IMR-90 (cell line): ENCODE measurements at regions not wholly inside any gene's neighbourhood (a gene's known extent, or its start where the extent isn't known, plus 50 kb on each side); places are given as distances from the start of the nearest gene placed in this dataset.
A peak's percentile ranks its signal among the peaks of the same experiment; 100 is the strongest.

Experiments used
- ATAC-seq: fragments of 200-7000 bp; cut with Tn5 transposase; 2 replicates; pipeline ENCODE4 v1.9.1; 2020; ENCODE audit warnings: low read depth, mild to moderate bottlenecking, moderate library complexity
- BruUV-seq: library from RNA; stranded (reverse); fragments of 400-500 nt; replicated peaks from 2 replicates; lab custom pipeline; 2021; lab: Mats Ljungman, UMichigan
- CTCF ChIA-PET: fragments of 300-600 bp; formaldehyde crosslinking; extraction: SDS; loops from one replicate; lab custom pipeline; 2021; ENCODE audit warnings: antibody characterized with exemption; lab: Yijun Ruan, JAX
- POLR2A ChIA-PET: fragments of 300-600 bp; sonication (Branson Sonifier 250); formaldehyde crosslinking; loops from one replicate; lab custom pipeline; 2022; ENCODE audit warnings: antibody characterized with exemption; ENCODE audit not compliant: unreplicated experiment; lab: Charles Lee
- DNase-seq: peaks from one replicate; pipeline ENCODE4 v3.0.0; 2013
- H2AFZ ChIP-seq: replicated peaks from 2 replicates; pipeline ENCODE3; 2013; ENCODE audit warnings: low read length, mild to moderate bottlenecking; ENCODE audit not compliant: poor library complexity
- H2AK5ac ChIP-seq: 2 replicates; pipeline ENCODE4 v1.6.1; 2013; ENCODE audit warnings: low read depth, low read length, inconsistent platforms
- H2AK9ac ChIP-seq: replicated peaks from 2 replicates; pipeline ENCODE3; 2013; ENCODE audit warnings: mild to moderate bottlenecking, low read depth, low read length, moderate library complexity; ENCODE audit not compliant: poor library complexity
- H2BK120ac ChIP-seq: 2 replicates; pipeline ENCODE4 v1.6.1; 2013; ENCODE audit warnings: low read depth, low read length, inconsistent platforms
- H2BK15ac ChIP-seq: 3 replicates; pipeline ENCODE4 v1.6.1; 2013; ENCODE audit warnings: low read depth, low read length, inconsistent platforms
- H2BK20ac ChIP-seq: 2 replicates; pipeline ENCODE4 v1.6.1; 2013; ENCODE audit warnings: low read depth, mild to moderate bottlenecking, inconsistent platforms, low read length, moderate library complexity
- H2BK5ac ChIP-seq: 2 replicates; pipeline ENCODE4 v1.6.1; 2013; ENCODE audit warnings: mild to moderate bottlenecking, low read depth, low read length, inconsistent platforms; ENCODE audit not compliant: poor library complexity, severe bottlenecking
- H3K14ac ChIP-seq: replicated peaks from 2 replicates; pipeline ENCODE4 v1.6.1; 2013; ENCODE audit warnings: low read depth, low read length, inconsistent platforms
- H3K18ac ChIP-seq: 2 replicates; pipeline ENCODE4 v1.6.1; 2013; ENCODE audit warnings: low read depth, low read length, control low read depth
- H3K23ac ChIP-seq: 2 replicates; pipeline ENCODE4 v1.6.1; 2013; ENCODE audit warnings: low read depth, low read length, inconsistent platforms
- H3K27ac ChIP-seq: 2 replicates; pipeline ENCODE4 v1.5.1; 2013; ENCODE audit warnings: mild to moderate bottlenecking, control low read depth, low read length; ENCODE audit not compliant: insufficient read depth
- H3K27me3 ChIP-seq: 2 replicates; pipeline ENCODE4 v1.6.1; 2013; ENCODE audit warnings: low read length; ENCODE audit not compliant: control insufficient read depth, insufficient read depth
- H3K36me3 ChIP-seq: 2 replicates; pipeline ENCODE4 v1.6.1; 2013; ENCODE audit warnings: low read length, mixed read lengths; ENCODE audit not compliant: control insufficient read depth, insufficient read depth
- H3K4ac ChIP-seq: 2 replicates; pipeline ENCODE4 v1.6.1; 2013; ENCODE audit warnings: low read depth, low read length, inconsistent platforms
- H3K4me1 ChIP-seq: 2 replicates; pipeline ENCODE4 v1.6.1; 2013; ENCODE audit warnings: low read length, mixed read lengths; ENCODE audit not compliant: control insufficient read depth, insufficient read depth
- H3K4me2 ChIP-seq: 2 replicates; pipeline ENCODE4 v1.6.1; 2013; ENCODE audit warnings: low read depth, mild to moderate bottlenecking, control low read depth, low read length, moderate library complexity
- H3K4me3 ChIP-seq: 2 replicates; pipeline ENCODE4 v1.5.1; 2013; ENCODE audit warnings: low read depth, mild to moderate bottlenecking, control low read depth, low read length, moderate library complexity; ENCODE audit not compliant: insufficient read depth
- H3K56ac ChIP-seq: 2 replicates; pipeline ENCODE4 v1.6.1; 2013; ENCODE audit warnings: low read length, inconsistent platforms; ENCODE audit not compliant: insufficient read depth; ENCODE audit errors: extremely low read depth
- H3K79me1 ChIP-seq, 2 experiments: 2 replicates each; pipeline ENCODE4 v1.6.1; 2013; ENCODE audit warnings: low read length in 2 of 2, inconsistent platforms in 1 of 2, low read depth in 1 of 2
- H3K9ac ChIP-seq: 2 replicates; pipeline ENCODE4 v1.6.1; 2013; ENCODE audit warnings: low read depth, low read length, control low read depth
- H3K9me1 ChIP-seq: 2 replicates; pipeline ENCODE4 v1.6.1; 2013; ENCODE audit warnings: low read length, inconsistent platforms; ENCODE audit not compliant: insufficient read depth
- H3K9me3 ChIP-seq: 2 replicates; pipeline ENCODE4 v1.6.1; 2013; ENCODE audit warnings: low read length; ENCODE audit not compliant: control insufficient read depth, insufficient read depth
- H4K20me1 ChIP-seq: 2 replicates; pipeline ENCODE4 v1.6.1; 2013; ENCODE audit warnings: low read length, inconsistent platforms; ENCODE audit not compliant: insufficient read depth
- H4K5ac ChIP-seq: 2 replicates; pipeline ENCODE4 v1.6.1; 2013; ENCODE audit warnings: mild to moderate bottlenecking, low read depth, low read length, control low read depth
- H4K8ac ChIP-seq, 2 experiments: 2 replicates each; pipeline ENCODE4 v1.6.1; 2013; ENCODE audit warnings: low read depth in 2 of 2, low read length in 2 of 2, control low read depth in 1 of 2, inconsistent platforms in 1 of 2
- H4K91ac ChIP-seq: 2 replicates; pipeline ENCODE4 v1.6.1; 2013; ENCODE audit warnings: low read depth, low read length, inconsistent platforms; ENCODE audit not compliant: insufficient read depth
- BHLHE40 ChIP-seq: fragments of 150-350 bp; IDR thresholded peaks from 2 replicates; pipeline ENCODE4 v1.6.1; 2016; ENCODE audit warnings: mild to moderate bottlenecking, low read depth, low read length
- CHD1 ChIP-seq: IDR thresholded peaks from 2 replicates; pipeline ENCODE4 v1.6.1; 2012; ENCODE audit warnings: low read depth, low read length, improper control_type of control experiment
- FOS ChIP-seq: fragments of 150-350 bp; IDR thresholded peaks from 2 replicates; pipeline ENCODE4 v1.6.1; 2016; ENCODE audit warnings: low read depth, low read length
- MAZ ChIP-seq: IDR thresholded peaks from 2 replicates; pipeline ENCODE4 v1.6.1; 2012; ENCODE audit warnings: low read depth, mild to moderate bottlenecking, low read length, improper control_type of control experiment, moderate library complexity, borderline replicate concordance
- NFE2L2 ChIP-seq: fragments of 150-350 bp; IDR thresholded peaks from 2 replicates; pipeline ENCODE4 v1.6.1; 2016; ENCODE audit warnings: low read depth, mild to moderate bottlenecking, low read length
- RAD21 ChIP-seq: IDR thresholded peaks from 2 replicates; pipeline ENCODE4 v1.6.1; 2012; ENCODE audit warnings: low read length, improper control_type of control experiment
- RCOR1 ChIP-seq: IDR thresholded peaks from 2 replicates; pipeline ENCODE4 v1.6.1; 2012; ENCODE audit warnings: mild to moderate bottlenecking, low read length, improper control_type of control experiment; ENCODE audit not compliant: insufficient replicate concordance
- RFX5 ChIP-seq: IDR thresholded peaks from 2 replicates; pipeline ENCODE4 v1.8.0; 2012; ENCODE audit warnings: low read depth, mild to moderate bottlenecking, low read length, moderate library complexity
- WGBS, 2 experiments: methylation state at CpG; one replicate each; pipeline versions ENCODE4 v1.1.5 to v1.1.7; 2013; ENCODE audit warnings: missing lambda C conversion rate in 2 of 2; ENCODE audit not compliant: insufficient read length in 1 of 2; ENCODE audit errors: extremely low coverage in 2 of 2; 5-methylcytosine and 5-hydroxymethylcytosine counted together
- dilution Hi-C: fragments of 300-500 bp; cut with HindIII; formaldehyde crosslinking; loops from one replicate; pipeline ENCODE4 v1.14.3; 2018; ENCODE audit warnings: low sequenced_read_pairs; ENCODE audit not compliant: unreplicated experiment
- in situ Hi-C: fragments of 300-500 bp; cut with MboI; formaldehyde crosslinking; loops from 3 replicates; pipeline ENCODE4 v1.14.3; 2019; ENCODE audit warnings: low sequenced_read_pairs, inconsistent platforms, mixed read lengths
- intact Hi-C: fragments of 100-400 bp; cut with micrococcal nuclease; formaldehyde crosslinking; loops from 2 replicates; pipeline ENCODE4 v1.10.0; 2022
- TF ChIP-seq, protein P1 (sequence below): fragments of 150-350 bp; IDR thresholded peaks from 2 replicates; pipeline ENCODE4 v1.6.1; 2016; ENCODE audit warnings: low read depth, mild to moderate bottlenecking, low read length, moderate library complexity, borderline replicate concordance
- TF ChIP-seq, protein P2 (sequence below): conservative IDR thresholded peaks from 2 replicates; pipeline ENCODE4 v1.5.1; 2012; ENCODE audit warnings: mild to moderate bottlenecking, low read depth, low read length, improper control_type of control experiment

DNA sequence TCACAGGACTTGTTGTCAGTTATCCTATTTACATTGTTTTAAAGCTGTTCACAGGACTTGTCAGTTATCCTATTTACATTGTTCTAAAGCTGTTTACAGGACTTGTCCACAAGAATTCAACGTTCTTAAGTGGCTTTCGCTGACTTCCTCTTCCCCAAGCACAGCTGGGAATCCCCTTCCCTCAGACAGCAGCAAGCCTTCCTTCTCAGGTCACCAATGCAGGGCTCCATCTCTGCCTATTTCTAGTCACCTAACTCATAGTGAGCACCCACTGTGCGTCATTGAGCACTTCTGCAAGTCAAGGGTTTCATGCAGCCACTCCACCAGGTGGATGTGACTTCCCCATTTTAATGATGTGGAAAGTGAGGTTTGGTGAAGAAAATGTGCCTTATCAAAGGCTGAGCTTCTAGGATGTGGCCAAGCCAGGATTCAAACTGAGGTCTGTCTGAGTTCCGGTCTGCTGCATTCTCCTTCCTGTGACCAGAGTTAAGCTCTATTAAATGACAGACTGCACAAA lies 109.8 kb upstream of the ZNF462 start:
- Histone ChIP-seq H2AK9ac (no peak overlapping the region), H3K9ac (no peak overlapping the region), H2AK5ac (no peak overlapping the region), H4K20me1 (no peaks in the 10 kb centered on the region), H4K5ac (no peak overlapping the region), H2BK15ac (no peak overlapping the region), H2BK120ac (no peak overlapping the region), H4K91ac (no peak overlapping the region), H3K18ac (no peak overlapping the region), H3K4me3 (no peak overlapping the region), H3K36me3 (no peaks in the 10 kb centered on the region), H3K14ac (no peak overlapping the region), H3K56ac (no peak overlapping the region), H3K9me3 (no peaks in the 10 kb centered on the region), H3K23ac (no peak overlapping the region), H3K27me3 (no peaks in the 10 kb centered on the region; the same call in 1 of the 2 replicates), H3K4me2 (no peak overlapping the region), H3K4me1 (peaks cover 3% of the 10 kb centered on the region; the same call in 1 of the 2 replicates), H2BK5ac (no peak overlapping the region), H2BK20ac (no peak overlapping the region), H2AFZ (no peak overlapping the region), H3K4ac (no peak overlapping the region), H4K8ac (no peak overlapping the region), H3K9me1 (0 out of 2 replicates have a peak, but pooled peaks cover 4% of the 10 kb centered on the region), H3K27ac (no peak overlapping the region), H3K79me1 (no peaks in the 10 kb centered on the region)
- BruUV-seq: no TSS peak
- WGBS, 2 experiments: 57% methylated on average over 2 of the region's 4 CpGs; no CpG with 5 or more reads in 1 of the 2 experiments
- ATAC-seq (peak; percentile 48), DNase-seq (peak; percentile 7)
- ChIA-PET POLR2A (no interaction called here), CTCF (no interaction called here)
- dilution Hi-C loops (no loop called here), intact Hi-C loops (no loop called here), in situ Hi-C loops (no loop called here)
- TF ChIP-seq RAD21 (no peak), FOS (no peak), MAZ (no peak), BHLHE40 (no peak), NFE2L2 (no peak), CHD1 (no peak), RFX5 (no peak), RCOR1 (no peak)
- TF ChIP-seq, protein P1, sequence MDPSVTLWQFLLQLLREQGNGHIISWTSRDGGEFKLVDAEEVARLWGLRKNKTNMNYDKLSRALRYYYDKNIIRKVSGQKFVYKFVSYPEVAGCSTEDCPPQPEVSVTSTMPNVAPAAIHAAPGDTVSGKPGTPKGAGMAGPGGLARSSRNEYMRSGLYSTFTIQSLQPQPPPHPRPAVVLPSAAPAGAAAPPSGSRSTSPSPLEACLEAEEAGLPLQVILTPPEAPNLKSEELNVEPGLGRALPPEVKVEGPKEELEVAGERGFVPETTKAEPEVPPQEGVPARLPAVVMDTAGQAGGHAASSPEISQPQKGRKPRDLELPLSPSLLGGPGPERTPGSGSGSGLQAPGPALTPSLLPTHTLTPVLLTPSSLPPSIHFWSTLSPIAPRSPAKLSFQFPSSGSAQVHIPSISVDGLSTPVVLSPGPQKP: no peak
- TF ChIP-seq, protein P2, sequence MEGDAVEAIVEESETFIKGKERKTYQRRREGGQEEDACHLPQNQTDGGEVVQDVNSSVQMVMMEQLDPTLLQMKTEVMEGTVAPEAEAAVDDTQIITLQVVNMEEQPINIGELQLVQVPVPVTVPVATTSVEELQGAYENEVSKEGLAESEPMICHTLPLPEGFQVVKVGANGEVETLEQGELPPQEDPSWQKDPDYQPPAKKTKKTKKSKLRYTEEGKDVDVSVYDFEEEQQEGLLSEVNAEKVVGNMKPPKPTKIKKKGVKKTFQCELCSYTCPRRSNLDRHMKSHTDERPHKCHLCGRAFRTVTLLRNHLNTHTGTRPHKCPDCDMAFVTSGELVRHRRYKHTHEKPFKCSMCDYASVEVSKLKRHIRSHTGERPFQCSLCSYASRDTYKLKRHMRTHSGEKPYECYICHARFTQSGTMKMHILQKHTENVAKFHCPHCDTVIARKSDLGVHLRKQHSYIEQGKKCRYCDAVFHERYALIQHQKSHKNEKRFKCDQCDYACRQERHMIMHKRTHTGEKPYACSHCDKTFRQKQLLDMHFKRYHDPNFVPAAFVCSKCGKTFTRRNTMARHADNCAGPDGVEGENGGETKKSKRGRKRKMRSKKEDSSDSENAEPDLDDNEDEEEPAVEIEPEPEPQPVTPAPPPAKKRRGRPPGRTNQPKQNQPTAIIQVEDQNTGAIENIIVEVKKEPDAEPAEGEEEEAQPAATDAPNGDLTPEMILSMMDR: no peak
